HCEC 1CT (cell line): ENCODE measurements at regions not wholly inside any gene's neighbourhood (a gene's known extent, or its start where the extent isn't known, plus 50 kb on each side); places are given as distances from the start of the nearest gene placed in this dataset.

ENCODE experiments used
- DNase-seq: peaks from one replicate; pipeline ENCODE4 v3.0.0-alpha.2; 2017

- no peak for DNase-seq
These were observed 117.1 kb upstream of the GOLIM4 start for GRCh38 chr3:168212664-168213285.

GRCh38 chr3:168205451-168205850 is 109.7 kb upstream of the GOLIM4 start:
- no peak for DNase-seq

GRCh38 chr3:168197162-168197561 is 101.4 kb upstream of the GOLIM4 start:
- no peak for DNase-seq

- DNase-seq: no peak
These were observed 96.1 kb upstream of the GOLIM4 start for GRCh38 chr3:168191856-168192255.

- DNase-seq: no peak
These were observed 91.5 kb upstream of the GOLIM4 start for GRCh38 chr3:168187233-168187632.

- DNase-seq: no peak
These were observed 90.7 kb upstream of the GOLIM4 start for GRCh38 chr3:168186293-168186983.

- DNase-seq: no peak
These were observed 88.0 kb upstream of the GOLIM4 start for GRCh38 chr3:168183774-168184173.

- no peak for DNase-seq
These were observed 73.0 kb upstream of the GOLIM4 start for GRCh38 chr3:168168743-168169142.

- peak; percentile 59 for DNase-seq
These were observed 69.9 kb upstream of the GOLIM4 start for GRCh38 chr3:168165390-168166269.

GRCh38 chr3:168162172-168162571 is 66.4 kb upstream of the GOLIM4 start:
- peak; percentile 12 for DNase-seq

- no peak for DNase-seq
These were observed 66.0 kb upstream of the GOLIM4 start for GRCh38 chr3:168161696-168162095.

- no peak for DNase-seq
These were observed 62.2 kb upstream of the GOLIM4 start for GRCh38 chr3:168157903-168158302.

GRCh38 chr3:168157099-168157700 is 61.5 kb upstream of the GOLIM4 start:
- DNase-seq: no peak

- no peak for DNase-seq
These were observed 60.8 kb upstream of the GOLIM4 start for GRCh38 chr3:168156479-168156878.

GRCh38 chr3:168155303-168155702 is 59.6 kb upstream of the GOLIM4 start:
- DNase-seq: no peak

GRCh38 chr3:168154089-168154488 is 58.4 kb upstream of the GOLIM4 start:
- no peak for DNase-seq

GRCh38 chr3:168152149-168152548 is 56.4 kb upstream of the GOLIM4 start:
- no peak for DNase-seq
